GM12878 (cell line): ENCODE measurements at regions not wholly inside any gene's neighbourhood (a gene's known extent, or its start where the extent isn't known, plus 50 kb on each side); places are given as distances from the start of the nearest gene placed in this dataset.

Experiments
- ATAC-seq: fragments of 200-7000 bp; cut with Tn5 transposase; 3 replicates; pipeline ENCODE4 v1.9.1; 2020; ENCODE audit warnings: mild to moderate bottlenecking, moderate library complexity
- BruUV-seq: library from RNA; stranded (reverse); fragments of 400-500 nt; replicated peaks from 2 replicates; lab custom pipeline; 2021; lab: Mats Ljungman, UMichigan
- CTCF ChIA-PET: fragments of 300-600 bp; sonication (Branson Sonifier 250); formaldehyde crosslinking; extraction: SDS; loops from one replicate; lab custom pipeline; 2021; ENCODE audit warnings: inconsistent platforms; lab: Yijun Ruan, JAX
- POLR2A ChIA-PET: fragments of 350-600 bp; formaldehyde crosslinking; extraction: SDS; loops from one replicate; lab custom pipeline; 2021; ENCODE audit warnings: inconsistent platforms; lab: Charles Lee
- RAD21 ChIA-PET: fragments of 300-600 bp; sonication (Branson Sonifier 250); formaldehyde crosslinking; loops from one replicate; lab custom pipeline; 2023; ENCODE audit warnings: antibody characterized with exemption; ENCODE audit not compliant: unreplicated experiment; lab: Charles Lee
- SMC1A ChIA-PET: fragments of 300-600 bp; sonication (Branson Sonifier 250); formaldehyde crosslinking; loops from one replicate; lab custom pipeline; 2023; ENCODE audit not compliant: unreplicated experiment, uncharacterized antibody; lab: Charles Lee
- DNase-seq: peaks from one replicate; pipeline ENCODE4 v3.0.0-alpha.2; 2011; ENCODE audit warnings: low read depth, low spot score
- FAIRE-seq: peaks from 3 replicates; lab custom pipeline; 2011; peaks lifted over from hg19 to GRCh38; lab: Jason Lieb, UNC
- H2AFZ ChIP-seq: 2 replicates; pipeline ENCODE4 v1.6.0; 2011; ENCODE audit warnings: low read depth, low read length, control low read depth; ENCODE audit not compliant: control insufficient read depth
- H3K27ac ChIP-seq: 2 replicates; pipeline ENCODE4 v1.5.1; 2011; ENCODE audit warnings: control low read depth; ENCODE audit not compliant: control insufficient read depth, insufficient read depth
- H3K27me3 ChIP-seq, 2 experiments: replicated peaks in 1 of 2; 2 replicates each; pipeline versions ENCODE4 v1.6.0 to v1.6.1; 2011; ENCODE audit warnings: low read length in 1 of 2; ENCODE audit not compliant: control insufficient read depth in 2 of 2, insufficient read depth in 2 of 2
- H3K36me3 ChIP-seq, 2 experiments: 2 replicates each; pipeline ENCODE4 v1.5.1; 2011; ENCODE audit warnings: low read length in 1 of 2; ENCODE audit not compliant: control insufficient read depth in 2 of 2, insufficient read depth in 2 of 2
- H3K4me1 ChIP-seq: 2 replicates; pipeline ENCODE4 v1.6.1; 2011; ENCODE audit warnings: mild to moderate bottlenecking, low read length, moderate library complexity, mixed read lengths; ENCODE audit not compliant: control insufficient read depth, insufficient read depth
- H3K4me2 ChIP-seq: 2 replicates; pipeline ENCODE4 v1.6.0; 2011; ENCODE audit warnings: control low read depth; ENCODE audit not compliant: control insufficient read depth, insufficient read depth
- H3K4me3 ChIP-seq: fragments of 200-600 bp; sonication (generic); 2 replicates; pipeline ENCODE4 v1.5.1; 2016
- H3K79me2 ChIP-seq: 2 replicates; pipeline ENCODE4 v1.6.0; 2011; ENCODE audit warnings: low read length; ENCODE audit not compliant: control insufficient read depth, insufficient read depth
- H3K9ac ChIP-seq: 2 replicates; pipeline ENCODE4 v1.8.0; 2011; ENCODE audit warnings: low read length, control low read depth, mixed read lengths; ENCODE audit not compliant: control insufficient read depth, insufficient read depth
- H3K9me3 ChIP-seq: replicated peaks from 3 replicates; pipeline ENCODE4 v1.5.1; 2011; ENCODE audit warnings: mild to moderate bottlenecking, low read length; ENCODE audit not compliant: control insufficient read depth, insufficient read depth
- H4K20me1 ChIP-seq: 2 replicates; pipeline ENCODE4 v1.6.0; 2011; ENCODE audit not compliant: control insufficient read depth, insufficient read depth
- IRF5 ChIP-seq: fragments of 450-650 bp; IDR thresholded peaks from 2 replicates; pipeline ENCODE4 v1.6.1; 2017; ENCODE audit warnings: borderline replicate concordance
- KLF5 ChIP-seq: fragments of 450-650 bp; IDR thresholded peaks from 2 replicates; pipeline ENCODE4 v1.6.1; 2014; ENCODE audit warnings: mild to moderate bottlenecking; ENCODE audit not compliant: partially characterized antibody
- SMARCA5 ChIP-seq: fragments of 450-650 bp; IDR thresholded peaks from 2 replicates; pipeline ENCODE4 v1.6.1; 2017; ENCODE audit warnings: mild to moderate bottlenecking
- TARDBP ChIP-seq: IDR thresholded peaks from 2 replicates; pipeline ENCODE4 v1.6.1; 2016; ENCODE audit warnings: borderline replicate concordance
- TBL1XR1 ChIP-seq: IDR thresholded peaks from 2 replicates; pipeline ENCODE4 v1.6.1; 2012; ENCODE audit warnings: low read depth, low read length, improper control_type of control experiment
- WGBS: methylation state at CpG from one replicate; pipeline ENCODE4 v1.1.6; 2016; ENCODE audit warnings: low lambda C conversion rate; ENCODE audit not compliant: insufficient replicate concordance, insufficient coverage; ENCODE audit errors: missing lambda C conversion rate; 5-methylcytosine and 5-hydroxymethylcytosine counted together
- in situ Hi-C: fragments of 300-500 bp; cut with MboI; formaldehyde crosslinking; loops from 9 replicates; pipeline ENCODE4 v1.14.3; 2018; ENCODE audit warnings: mixed read lengths
- intact Hi-C: fragments of 100-400 bp; cut with micrococcal nuclease; formaldehyde crosslinking; loops from one replicate; pipeline ENCODE4 v1.14.2; 2022; ENCODE audit not compliant: unreplicated experiment
- TF ChIP-seq, protein P1 (sequence below): fragments of 450-650 bp; IDR thresholded peaks from 2 replicates; pipeline ENCODE4 v1.6.1; 2017; ENCODE audit warnings: mild to moderate bottlenecking
- TF ChIP-seq, protein P2 (sequence below): fragments of 450-650 bp; formaldehyde crosslinking; IDR thresholded peaks from 2 replicates; pipeline ENCODE4 v1.5.0; 2022; ENCODE audit warnings: mild to moderate bottlenecking, missing genetic modification characterization
- TF ChIP-seq, protein P3 (sequence below): IDR thresholded peaks from 2 replicates; pipeline ENCODE4 v1.6.1; 2012; ENCODE audit warnings: low read depth, low read length, improper control_type of control experiment
- TF ChIP-seq, protein P4 (sequence below): IDR thresholded peaks from 2 replicates; pipeline ENCODE4 v1.6.1; 2011; ENCODE audit warnings: low read depth, low read length, improper control_type of control experiment, borderline replicate concordance

DNA sequence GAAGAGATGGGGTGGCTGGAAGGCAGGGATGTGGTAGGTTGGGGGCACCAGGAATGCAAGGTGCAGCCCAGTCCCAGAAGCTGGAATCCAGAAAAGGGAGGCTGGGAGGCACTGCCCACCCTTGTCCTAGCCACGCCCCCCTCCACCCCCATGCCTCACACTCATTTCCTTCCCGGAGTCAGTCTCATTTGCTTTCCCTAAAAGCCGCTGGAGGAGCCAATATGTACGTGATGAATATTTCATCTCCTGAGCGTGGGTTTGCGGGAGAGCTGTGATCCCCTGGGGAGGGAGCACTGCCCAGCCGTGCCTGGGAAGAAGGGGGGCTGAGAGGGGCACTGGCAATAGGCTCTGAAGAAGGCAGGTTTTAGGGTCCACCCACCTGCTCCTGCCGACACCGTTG is 124.5 kb upstream of the LHX1 start:
- Histone ChIP-seq H3K9ac (no peak overlapping the region), H2AFZ (no peak overlapping the region), H3K4me1 (no peaks in the 10 kb centered on the region), H3K4me2 (no peak overlapping the region), H3K4me3 (no peak overlapping the region), H3K9me3 (no peaks in the 10 kb centered on the region), H3K36me3 (no peaks in the 10 kb centered on the region), H3K79me2 (no peaks in the 10 kb centered on the region), H3K27me3 (peaks cover 4 to 5% of the 10 kb centered on the region in 2 experiments; a peak in 3 of 4 replicates), H3K27ac (no peak overlapping the region), H4K20me1 (no peaks in the 10 kb centered on the region)
- SMC1A ChIA-PET, result no interaction called here
- RAD21 ChIA-PET, result no interaction called here
- ATAC-seq (no peak), FAIRE-seq (no peak), DNase-seq (no peak)
- CTCF ChIA-PET, result no interaction called here
- POLR2A ChIA-PET, result no interaction called here
- TF ChIP-seq SMARCA5 (no peak), KLF5 (no peak), TBL1XR1 (no peak), IRF5 (no peak), TARDBP (no peak)
- TF ChIP-seq, protein P1, sequence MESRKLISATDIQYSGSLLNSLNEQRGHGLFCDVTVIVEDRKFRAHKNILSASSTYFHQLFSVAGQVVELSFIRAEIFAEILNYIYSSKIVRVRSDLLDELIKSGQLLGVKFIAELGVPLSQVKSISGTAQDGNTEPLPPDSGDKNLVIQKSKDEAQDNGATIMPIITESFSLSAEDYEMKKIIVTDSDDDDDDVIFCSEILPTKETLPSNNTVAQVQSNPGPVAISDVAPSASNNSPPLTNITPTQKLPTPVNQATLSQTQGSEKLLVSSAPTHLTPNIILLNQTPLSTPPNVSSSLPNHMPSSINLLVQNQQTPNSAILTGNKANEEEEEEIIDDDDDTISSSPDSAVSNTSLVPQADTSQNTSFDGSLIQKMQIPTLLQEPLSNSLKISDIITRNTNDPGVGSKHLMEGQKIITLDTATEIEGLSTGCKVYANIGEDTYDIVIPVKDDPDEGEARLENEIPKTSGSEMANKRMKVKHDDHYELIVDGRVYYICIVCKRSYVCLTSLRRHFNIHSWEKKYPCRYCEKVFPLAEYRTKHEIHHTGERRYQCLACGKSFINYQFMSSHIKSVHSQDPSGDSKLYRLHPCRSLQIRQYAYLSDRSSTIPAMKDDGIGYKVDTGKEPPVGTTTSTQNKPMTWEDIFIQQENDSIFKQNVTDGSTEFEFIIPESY, result no peak
- TF ChIP-seq, protein P2, sequence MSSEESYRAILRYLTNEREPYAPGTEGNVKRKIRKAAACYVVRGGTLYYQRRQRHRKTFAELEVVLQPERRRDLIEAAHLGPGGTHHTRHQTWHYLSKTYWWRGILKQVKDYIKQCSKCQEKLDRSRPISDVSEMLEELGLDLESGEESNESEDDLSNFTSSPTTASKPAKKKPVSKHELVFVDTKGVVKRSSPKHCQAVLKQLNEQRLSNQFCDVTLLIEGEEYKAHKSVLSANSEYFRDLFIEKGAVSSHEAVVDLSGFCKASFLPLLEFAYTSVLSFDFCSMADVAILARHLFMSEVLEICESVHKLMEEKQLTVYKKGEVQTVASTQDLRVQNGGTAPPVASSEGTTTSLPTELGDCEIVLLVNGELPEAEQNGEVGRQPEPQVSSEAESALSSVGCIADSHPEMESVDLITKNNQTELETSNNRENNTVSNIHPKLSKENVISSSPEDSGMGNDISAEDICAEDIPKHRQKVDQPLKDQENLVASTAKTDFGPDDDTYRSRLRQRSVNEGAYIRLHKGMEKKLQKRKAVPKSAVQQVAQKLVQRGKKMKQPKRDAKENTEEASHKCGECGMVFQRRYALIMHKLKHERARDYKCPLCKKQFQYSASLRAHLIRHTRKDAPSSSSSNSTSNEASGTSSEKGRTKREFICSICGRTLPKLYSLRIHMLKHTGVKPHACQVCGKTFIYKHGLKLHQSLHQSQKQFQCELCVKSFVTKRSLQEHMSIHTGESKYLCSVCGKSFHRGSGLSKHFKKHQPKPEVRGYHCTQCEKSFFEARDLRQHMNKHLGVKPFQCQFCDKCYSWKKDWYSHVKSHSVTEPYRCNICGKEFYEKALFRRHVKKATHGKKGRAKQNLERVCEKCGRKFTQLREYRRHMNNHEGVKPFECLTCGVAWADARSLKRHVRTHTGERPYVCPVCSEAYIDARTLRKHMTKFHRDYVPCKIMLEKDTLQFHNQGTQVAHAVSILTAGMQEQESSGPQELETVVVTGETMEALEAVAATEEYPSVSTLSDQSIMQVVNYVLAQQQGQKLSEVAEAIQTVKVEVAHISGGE (CRISPR knock-in tag), result no peak
- TF ChIP-seq, protein P3, sequence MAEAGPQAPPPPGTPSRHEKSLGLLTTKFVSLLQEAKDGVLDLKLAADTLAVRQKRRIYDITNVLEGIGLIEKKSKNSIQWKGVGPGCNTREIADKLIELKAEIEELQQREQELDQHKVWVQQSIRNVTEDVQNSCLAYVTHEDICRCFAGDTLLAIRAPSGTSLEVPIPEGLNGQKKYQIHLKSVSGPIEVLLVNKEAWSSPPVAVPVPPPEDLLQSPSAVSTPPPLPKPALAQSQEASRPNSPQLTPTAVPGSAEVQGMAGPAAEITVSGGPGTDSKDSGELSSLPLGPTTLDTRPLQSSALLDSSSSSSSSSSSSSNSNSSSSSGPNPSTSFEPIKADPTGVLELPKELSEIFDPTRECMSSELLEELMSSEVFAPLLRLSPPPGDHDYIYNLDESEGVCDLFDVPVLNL, result no peak
- TF ChIP-seq, protein P4, sequence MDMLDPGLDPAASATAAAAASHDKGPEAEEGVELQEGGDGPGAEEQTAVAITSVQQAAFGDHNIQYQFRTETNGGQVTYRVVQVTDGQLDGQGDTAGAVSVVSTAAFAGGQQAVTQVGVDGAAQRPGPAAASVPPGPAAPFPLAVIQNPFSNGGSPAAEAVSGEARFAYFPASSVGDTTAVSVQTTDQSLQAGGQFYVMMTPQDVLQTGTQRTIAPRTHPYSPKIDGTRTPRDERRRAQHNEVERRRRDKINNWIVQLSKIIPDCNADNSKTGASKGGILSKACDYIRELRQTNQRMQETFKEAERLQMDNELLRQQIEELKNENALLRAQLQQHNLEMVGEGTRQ, result no peak
- intact Hi-C loops (no loop called here), in situ Hi-C loops (no loop called here)
- no TSS peak for BruUV-seq
- 2% methylated on average over 9 of the region's 9 CpGs for WGBS
